GM21576 (cell line): ENCODE measurements at regions not wholly inside any gene's neighbourhood (a gene's known extent, or its start where the extent isn't known, plus 50 kb on each side); places are given as distances from the start of the nearest gene placed in this dataset.
"Not testable (repeated sequence)": the region's sequence is repeated elsewhere in the genome, so short reads cannot be mapped to it uniquely, and the experiment has no call there.

Experiments used
- ATAC-seq: cut with Tn5 transposase; IDR thresholded peaks from one replicate; pipeline ENCODE4 v1.9.1; 2021; ENCODE audit warnings: mild to moderate bottlenecking, moderate library complexity; ENCODE audit not compliant: unreplicated experiment

DNA sequence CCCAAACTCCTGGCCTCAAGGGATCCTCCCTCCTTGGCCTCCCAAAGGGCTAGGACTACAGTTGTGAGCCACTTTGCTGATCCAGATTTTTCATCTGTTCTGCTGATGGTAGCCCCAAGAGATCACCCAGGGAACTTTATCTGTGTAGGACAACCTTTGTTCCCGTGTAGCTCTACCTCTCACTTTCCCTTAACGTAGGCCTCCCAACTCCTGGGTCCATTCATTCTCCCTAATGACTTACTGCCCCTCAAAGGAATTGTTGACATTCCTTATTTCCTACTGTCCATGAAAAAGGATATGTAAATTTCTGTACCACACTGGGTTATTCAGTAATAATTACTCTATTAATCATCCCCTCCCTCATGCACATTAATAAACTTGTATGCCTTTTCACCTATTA is 51.0 kb upstream of the PHF24 start:
- no peak for ATAC-seq

DNA sequence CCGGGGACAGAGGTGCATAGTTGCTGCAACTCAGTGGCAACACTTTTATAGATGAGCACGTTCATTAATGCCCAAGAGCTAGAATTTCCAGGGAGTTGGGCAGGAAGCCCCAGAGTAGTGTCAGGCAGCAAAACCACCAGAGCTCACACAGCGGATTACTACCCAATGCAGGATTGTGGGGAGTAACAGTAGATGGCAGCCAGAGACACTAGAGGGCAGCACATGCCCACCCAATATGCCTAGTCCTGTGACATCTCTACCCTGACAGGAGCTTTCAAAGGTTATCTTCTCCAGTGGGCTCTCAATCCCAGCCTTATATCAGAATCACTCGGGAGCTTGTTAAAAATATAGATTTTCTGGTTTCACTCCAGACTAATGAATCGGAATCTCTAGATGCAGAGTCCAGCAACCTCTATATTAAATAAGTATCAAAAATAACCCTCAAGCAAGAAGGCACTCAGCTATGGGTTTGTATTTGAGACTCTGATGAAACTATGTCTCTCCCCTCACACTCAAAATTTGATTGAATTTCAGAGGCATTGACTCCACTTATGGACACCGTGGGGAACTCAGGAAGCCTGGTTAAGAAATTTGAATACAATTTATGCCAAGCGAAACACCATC is 58.4 kb upstream of the PHF24 start:
- peak; percentile 78 for ATAC-seq

DNA sequence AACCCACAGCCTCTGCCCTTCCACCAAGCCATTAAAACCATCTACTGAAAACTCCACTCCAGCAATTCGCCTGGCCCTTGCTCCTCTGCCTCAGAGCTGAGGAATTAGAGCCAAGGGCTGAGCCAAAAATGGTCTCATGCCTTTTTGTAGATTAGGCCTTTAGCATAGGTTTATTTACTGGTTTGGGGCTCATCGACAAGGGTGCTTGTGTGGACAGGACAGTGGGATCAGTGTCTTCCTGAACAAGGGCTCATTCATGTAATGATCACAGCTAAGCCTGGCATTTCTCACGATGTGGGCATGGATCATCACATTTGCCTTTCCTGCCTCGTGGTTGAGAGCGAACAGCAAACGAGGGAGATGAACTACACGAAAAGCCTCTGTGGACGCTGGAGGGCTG is 59.2 kb upstream of the PHF24 start:
- no peak for ATAC-seq

DNA sequence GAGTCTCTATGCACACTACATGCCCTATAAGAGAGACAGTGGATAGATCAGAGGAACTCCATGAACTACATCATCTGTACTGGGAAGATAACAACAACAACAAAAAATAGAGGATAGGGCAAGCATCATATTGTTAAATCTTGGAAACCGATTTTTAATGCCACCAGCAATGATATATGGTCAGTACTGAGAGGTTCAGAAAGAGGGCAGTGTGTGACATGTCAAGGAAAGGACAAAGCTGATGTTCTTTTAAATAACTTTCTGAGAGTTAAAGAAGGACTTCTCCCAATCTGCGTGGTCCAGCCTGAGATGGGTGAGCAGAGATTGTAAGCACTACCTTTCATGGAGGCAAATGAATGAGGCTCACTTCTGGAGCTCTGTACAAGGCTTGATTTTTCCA is 62.0 kb upstream of the PHF24 start:
- no peak for ATAC-seq

DNA sequence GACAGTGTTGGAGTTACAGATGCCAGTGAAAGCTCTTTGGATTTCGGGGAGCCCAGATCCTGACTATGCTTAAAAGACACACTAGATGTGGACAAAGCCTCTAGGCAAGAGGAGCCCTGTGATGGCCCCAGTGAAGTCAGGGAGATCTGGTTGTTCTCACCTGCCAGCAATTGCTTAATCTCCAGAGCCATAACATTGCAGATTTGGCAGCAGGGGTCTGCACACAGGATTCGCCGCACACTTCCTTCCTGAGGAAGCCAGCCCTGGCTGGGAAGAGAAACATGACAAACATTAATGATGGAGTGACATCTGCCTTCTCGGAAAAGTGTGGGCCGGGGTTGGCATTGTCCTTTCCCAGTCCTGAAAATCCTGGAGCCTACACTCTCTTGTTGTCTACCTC is 65.2 kb upstream of the PHF24 start:
- ATAC-seq = no peak

DNA sequence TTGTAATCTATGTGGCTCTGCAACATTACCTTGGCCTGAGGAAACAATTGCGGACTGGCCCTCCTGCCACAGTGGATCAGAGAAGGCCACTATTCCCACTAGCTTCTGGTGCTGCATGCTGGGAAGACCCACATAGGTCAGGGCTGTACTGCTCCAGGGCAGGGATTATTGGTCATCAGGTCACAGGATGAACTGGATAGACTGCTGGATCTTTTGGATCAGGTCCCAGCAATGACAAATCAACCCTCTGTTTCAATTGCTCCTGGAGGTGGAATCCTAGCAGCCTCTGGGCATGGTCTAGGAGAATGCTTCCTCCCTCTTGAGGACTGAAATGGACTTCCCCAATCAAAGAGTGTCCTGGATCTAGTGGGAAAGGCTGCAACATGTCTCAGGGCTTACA is 66.7 kb upstream of the PHF24 start:
- no peak for ATAC-seq

DNA sequence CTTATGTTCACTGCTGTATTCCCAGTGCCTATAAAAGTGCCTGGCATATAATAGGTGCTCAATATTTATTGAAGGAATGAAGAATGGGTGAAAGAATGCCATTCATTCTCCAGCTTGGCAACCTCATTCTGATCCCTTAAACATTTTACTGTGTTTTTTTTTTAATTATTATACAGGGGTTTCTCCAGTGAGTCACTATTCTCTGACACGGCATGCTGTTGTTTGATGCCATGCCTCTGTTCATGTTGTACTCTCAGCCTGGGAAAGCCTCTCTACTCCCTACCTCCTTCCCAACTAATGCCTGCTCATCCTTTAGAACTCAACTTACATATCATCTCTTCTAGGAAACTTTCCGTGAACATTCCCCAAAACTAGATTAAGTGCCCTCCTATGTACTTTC is 70.2 kb upstream of the PHF24 start:
- no peak for ATAC-seq

DNA sequence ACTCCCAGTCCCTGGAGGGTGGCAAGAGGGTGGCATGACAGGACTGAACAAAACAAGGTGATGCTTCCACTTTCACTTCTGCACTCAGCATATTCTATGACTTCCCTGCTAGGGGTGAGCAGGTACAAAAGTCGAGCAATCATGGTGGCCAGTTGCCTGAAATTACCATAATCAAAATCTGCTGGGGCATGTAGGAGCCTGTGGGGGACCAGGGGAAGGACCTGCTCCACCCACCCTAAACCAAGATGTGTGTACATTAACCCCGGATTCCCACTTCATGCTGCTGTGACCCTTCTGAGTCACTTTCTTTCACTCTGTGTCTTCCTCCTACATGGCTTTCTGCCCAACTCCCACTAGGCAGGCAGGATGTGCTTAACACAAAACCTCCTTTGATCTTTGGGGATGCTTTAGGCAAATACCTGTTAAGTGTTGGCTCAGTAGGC is 73.3 kb upstream of the PHF24 start:
- ATAC-seq = peak; percentile 47

DNA sequence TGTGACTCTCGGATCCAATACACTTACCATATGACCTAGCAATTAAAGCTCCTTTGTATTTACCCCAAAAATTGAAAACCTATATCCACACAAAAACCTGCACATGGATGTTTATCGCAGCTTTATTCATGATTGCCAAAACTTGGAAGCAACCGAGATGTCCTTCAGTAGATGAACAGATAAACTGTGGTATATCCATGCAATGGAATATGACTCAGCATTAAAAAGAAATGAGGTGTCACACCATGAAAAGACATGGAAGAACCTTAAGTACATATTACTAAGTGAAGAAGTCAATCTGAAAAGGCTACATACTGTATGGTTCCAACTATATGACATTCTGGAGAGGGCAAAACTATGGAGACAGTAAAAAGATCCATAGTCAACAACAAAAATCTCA is 82.0 kb upstream of the PHF24 start:
- no peak for ATAC-seq

DNA sequence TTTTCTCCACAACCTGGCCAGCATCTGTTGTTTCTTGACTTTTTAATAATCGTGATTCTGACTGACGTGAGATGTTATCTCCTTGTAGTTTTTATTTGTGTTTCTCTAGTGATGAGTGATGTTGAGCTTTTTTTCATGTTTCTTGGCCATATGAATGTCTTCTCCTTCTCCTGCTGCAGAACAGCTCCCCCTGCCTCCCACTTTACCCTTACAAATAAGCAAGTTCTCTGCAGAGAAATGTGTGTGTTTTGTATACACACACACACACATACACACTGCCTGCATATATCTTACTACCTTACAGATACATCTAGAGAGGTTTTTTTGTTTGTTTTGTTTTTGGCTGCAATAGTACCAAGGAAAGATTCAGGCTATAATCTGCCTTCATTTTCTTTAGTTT is 88.7 kb upstream of the PHF24 start:
- ATAC-seq = no peak

DNA sequence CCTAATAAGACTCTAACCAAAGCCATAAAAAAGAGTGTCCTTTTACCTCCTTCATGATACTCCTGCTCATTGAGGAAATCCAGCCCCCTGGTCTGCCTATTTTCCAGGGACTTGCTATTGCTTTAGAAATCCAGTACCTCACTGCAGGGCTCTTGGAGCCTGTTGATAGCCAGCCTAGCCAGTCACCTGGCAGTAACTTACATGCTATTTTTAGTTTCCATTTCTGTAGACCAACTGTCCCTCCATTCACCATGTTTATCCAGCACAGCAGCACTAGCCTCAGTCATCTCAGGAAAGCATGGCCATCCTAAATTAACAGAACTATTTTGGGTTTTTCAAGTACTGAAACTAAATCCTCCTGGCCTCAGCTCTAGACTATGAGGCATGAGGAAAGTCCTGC is 91.5 kb upstream of the PHF24 start:
- no peak for ATAC-seq

DNA sequence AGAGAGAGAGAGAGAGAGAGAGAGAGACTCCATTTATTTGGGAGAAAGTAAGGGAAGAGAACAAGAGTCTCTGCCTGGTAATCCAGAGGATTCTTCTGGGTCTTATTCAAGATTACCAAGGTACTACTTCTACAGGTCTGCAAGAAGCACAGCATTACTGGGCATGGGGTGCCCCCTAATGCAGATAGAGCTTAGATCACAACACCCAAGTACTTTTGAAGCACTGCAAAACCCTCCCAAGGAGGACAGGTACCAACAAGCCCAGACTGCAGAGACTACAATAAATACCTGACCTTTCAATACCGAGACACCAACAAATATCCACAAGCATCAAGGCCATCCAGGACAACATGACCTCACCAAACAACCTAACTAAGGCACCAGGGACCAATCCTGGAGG is 94.7 kb upstream of the PHF24 start:
- no peak for ATAC-seq

DNA sequence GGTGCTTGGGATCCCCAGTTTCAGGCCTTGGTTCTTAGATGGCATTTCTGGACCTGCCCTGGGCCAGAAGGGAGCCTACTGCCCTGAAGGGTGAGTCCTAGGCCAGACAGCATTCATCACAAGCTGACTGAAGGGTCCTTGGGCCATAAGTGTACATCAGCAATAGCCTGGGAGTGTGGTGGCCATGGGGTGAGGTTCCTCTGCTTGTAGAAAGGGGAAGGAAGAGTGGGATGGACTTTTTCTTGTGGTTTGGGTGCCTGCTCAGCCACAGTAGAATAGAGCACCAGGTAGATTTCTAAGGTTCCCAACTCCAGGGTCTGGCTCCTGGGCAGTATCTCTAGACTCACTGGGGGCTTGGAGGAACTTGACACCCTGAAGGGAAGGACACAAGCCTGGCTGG is 95.2 kb upstream of the PHF24 start:
- ATAC-seq = no peak

DNA sequence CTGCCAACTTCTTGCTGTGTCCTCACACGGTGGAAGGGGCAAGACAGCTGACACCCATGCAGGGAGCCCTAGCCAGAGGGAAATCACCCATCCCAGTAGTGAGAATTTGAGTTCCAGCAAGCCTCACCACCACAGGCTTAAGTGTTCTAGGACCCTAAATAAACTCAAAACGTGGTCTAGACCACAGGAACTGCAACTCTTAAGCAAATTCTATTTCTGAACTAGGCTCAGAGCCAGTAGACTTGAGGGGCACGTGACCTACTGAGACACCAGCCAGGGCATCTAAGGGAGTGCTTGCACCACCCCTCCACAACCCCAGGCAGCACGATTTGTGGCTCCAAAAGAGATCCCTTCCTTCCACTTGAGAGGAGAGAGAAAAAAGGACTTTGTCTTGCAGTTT is 96.0 kb upstream of the PHF24 start:
- no peak for ATAC-seq

DNA sequence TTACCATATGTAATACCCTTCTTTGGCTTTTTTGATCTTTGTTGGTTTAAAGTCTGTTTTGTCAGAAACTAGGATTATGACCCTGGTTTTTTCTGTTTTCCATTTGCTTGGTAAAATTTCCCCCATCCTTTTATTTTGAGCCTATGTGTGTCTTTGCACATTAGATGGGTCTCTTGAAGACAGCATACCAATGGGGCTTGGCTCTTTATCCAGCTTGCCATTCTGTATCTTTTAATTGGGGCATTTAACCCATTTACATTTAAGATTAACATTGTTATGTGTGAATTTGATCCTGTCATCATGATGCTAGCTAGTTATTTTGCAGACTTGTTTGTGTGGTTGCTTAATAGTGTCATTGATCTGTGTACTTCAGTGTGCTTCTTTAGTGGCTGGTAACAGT is 103.1 kb upstream of the PHF24 start:
- ATAC-seq = not testable (repeated sequence)

DNA sequence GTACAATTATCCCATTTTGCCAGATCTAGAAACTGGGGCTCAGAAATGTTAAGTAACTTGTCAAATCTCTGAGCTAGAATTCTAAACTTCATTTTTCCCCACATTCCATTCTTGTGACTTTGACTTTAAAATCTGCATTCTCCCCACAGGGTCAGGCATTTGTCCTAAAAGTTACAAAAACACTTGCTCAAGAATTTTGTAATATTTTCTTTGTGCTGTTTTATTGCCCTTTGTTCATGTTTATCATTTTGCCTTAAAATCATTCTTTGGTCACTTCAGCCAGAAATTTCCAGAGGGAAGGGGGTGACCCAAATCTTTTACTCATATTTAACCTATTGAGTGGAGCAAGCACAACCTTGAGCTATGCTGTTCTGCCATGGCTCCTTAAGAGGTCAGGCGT is 120.1 kb upstream of the CCL21 start:
- ATAC-seq = no peak

DNA sequence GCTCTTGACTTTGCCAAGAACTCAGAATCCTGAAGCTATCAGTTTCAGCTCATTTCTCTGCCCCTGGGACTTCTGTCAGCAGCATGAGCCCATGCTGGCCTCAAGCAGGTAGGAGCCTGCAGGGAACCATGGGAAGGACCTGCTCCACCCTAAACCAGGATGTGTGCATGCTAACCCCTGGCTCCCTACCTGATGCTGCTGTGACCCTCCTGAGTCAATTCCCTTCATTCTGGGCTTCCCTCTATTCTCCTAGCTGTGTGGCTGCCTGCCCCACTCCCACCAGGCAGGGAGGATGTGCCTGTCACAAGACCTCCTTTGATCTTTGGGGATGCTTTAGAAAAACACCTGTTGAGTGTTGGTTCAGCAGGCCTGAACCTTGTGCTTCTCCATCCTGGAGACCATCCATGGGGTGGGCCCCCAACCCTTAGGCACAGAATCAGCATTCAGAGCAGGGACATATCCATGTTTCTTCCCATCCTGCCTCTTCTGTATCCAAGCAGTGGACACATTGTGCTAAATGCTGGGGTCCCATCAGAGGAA is 117.1 kb upstream of the CCL21 start:
- no peak for ATAC-seq

DNA sequence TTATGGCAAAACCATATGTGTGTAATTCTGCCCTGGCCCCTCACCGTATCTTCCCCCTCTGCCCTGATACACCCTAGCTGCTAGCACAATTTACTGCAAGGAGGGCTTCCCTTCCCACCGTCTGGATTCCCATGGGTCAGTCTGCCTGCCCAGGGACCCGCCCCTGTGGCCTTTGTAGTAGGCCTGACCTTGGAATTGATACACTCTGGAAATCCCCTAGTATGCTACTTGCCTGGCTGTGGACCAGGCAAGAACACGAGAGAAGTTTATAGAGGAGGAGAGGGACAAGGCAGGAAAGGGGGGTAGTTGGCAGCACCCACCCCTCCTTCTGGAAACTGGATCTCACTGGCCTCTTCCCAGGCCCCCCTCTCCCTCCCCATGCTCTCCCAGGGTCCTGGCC is 115.8 kb upstream of the CCL21 start:
- ATAC-seq = no peak

DNA sequence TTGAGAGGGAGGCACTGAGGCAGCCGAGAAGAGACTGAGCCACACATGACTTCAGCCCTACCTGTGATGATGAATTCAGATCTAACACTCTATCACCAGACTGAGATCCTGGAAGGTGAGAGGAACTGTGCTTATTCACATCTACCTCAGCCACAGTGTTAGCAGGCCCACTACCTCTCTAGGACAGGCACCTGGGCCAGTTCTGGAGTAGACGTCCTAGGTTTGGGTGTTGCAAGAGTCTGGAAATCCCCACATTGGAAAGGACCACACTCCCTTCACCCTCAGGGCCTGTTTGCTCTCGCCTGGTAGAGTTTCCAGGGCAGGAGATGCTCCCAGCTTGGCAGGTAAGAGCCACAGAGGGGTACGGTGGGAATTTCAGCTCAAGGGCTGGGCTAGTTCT is 113.8 kb upstream of the CCL21 start:
- no peak for ATAC-seq

DNA sequence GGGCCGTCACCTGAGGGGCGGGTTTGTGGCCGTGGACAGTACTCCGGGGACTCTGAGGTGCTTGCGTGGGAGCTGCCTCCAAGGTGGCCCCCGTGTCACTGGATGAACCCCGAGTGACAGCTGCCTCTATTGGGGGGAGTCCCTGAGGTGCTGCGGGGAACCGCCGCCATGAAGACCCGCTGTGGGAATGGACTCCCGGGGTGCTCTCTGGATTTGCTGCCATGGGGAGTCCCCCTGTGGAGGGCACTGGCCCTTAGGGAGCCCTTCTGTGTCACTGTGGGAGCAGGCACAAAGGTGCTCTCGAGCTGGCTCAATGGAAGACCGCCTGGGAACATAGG is 100.2 kb upstream of the CCL21 start:
- no peak for ATAC-seq

DNA sequence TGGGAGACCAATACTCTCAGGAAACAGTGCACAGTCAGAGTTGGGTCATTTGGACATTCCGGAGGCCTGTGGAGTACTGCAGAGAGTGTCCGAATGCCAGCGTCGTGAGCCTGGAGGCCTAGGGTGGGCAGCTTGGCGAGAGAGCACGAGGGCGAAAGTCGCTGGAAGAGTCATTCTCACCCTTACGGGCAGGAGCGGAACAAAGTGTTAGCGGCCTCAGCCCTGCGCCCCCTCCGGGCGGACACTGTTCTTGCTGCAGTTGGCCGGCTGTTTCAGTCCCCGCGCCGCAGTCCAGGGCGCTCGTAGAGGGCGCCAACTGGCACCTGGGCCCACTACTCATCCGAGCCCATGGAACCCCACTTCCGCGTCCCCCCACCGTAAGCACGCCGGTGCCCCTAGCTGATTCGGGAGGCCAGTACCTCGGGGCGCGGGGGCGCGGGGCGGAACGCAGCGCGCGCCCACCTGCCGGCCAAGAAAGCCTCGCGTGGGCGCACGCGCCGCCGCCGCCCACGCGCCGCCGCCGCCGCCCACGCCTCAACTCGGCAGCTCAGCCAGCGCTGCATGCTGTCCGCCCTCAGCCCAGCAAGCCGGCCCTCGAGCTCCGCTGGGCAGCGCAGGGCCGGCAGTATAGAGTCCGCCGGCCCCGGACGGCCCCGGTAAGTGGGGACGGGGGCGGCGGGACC is 99.7 kb upstream of the CCL21 start:
- no peak for ATAC-seq

DNA sequence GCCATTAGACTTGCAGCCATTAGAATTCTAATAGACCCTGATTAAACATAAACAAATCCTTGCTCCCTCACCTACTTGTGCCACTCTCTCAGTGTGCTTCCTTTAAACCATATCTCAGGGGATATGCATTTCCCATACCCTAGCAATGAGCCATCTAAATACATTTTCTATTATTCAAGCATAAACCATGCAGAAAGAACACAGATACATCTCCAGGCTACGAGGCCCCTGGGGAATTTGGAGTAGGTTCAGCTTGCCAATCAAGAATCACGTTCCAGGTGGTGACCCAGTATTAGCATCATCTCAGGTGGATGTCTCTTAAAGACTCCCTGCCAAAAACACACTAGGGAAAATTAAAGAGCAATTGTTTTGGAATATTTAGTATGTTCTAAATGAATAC is 93.0 kb upstream of the CCL21 start:
- no peak for ATAC-seq

DNA sequence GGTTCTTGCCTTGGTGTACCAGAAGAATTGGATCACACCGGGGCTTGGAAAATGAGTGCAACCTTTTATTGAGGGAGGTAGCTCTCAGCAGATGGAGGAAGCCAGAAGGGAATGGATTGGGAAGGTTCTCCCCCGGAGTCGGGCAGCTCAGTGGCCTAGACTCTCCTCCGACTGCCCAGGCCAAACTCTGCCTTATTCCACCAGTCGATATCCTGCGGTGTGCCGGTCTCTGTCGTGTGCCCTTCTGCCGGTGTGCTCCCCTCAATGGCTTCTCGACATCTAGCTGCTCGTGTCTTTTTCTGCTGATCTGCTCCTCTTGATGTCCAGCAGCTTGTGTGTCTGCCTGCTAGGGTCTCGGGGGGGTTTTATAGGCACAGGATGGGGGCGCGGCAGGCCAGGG is 87.4 kb upstream of the CCL21 start:
- no peak for ATAC-seq
